HCT116 (cell line): ENCODE measurements at regions not wholly inside any gene's neighbourhood (a gene's known extent, or its start where the extent isn't known, plus 50 kb on each side); places are given as distances from the start of the nearest gene placed in this dataset.

Experiments used
- ATAC-seq: fragments of 200-7000 bp; cut with Tn5 transposase; 2 replicates; pipeline ENCODE4 v1.9.1; 2020; ENCODE audit warnings: mild to moderate bottlenecking, moderate library complexity
- BruUV-seq: library from RNA; stranded (reverse); fragments of 400-500 nt; replicated peaks from 2 replicates; lab custom pipeline; 2021; lab: Mats Ljungman, UMichigan
- CTCF ChIA-PET: fragments of 300-600 bp; sonication (Branson Sonifier 250); formaldehyde crosslinking; loops from one replicate; lab custom pipeline; 2021; ENCODE audit warnings: antibody characterized with exemption; lab: Charles Lee
- POLR2A ChIA-PET: fragments of 300-600, 350-600 bp; sonication (Branson Sonifier 250); formaldehyde crosslinking; loops from one replicate; lab custom pipeline; 2021; ENCODE audit warnings: antibody characterized with exemption; lab: Charles Lee
- RAD21 ChIA-PET, 2 experiments: fragments of 300-600 bp; sonication (Branson Sonifier 250); formaldehyde crosslinking; loops; one replicate each; lab custom pipeline; 2023; ENCODE audit warnings: low total read pairs in 2 of 2; ENCODE audit not compliant: uncharacterized antibody in 2 of 2, unreplicated experiment in 2 of 2, low non-redundant PET in 1 of 2; lab: Charles Lee
- DNase-seq: peaks from one replicate; pipeline ENCODE4 v3.0.0-alpha.2; 2010; ENCODE audit warnings: low read depth, low spot score
- H2AFZ ChIP-seq: fragments of 200-600 bp; shearing (Covaris generic), sonication (generic); 2 replicates; pipeline ENCODE4 v1.6.1; 2017; ENCODE audit warnings: low read depth, mixed run types, mixed read lengths, antibody characterized with exemption, low read length; ENCODE audit not compliant: poor library complexity, severe bottlenecking
- H3K27ac ChIP-seq: 2 replicates; pipeline ENCODE4 v1.5.1; 2012; ENCODE audit warnings: low read depth, low read length
- H3K27me3 ChIP-seq: fragments of 200-600 bp; sonication (generic); 2 replicates; pipeline ENCODE4 v1.6.1; 2016; ENCODE audit warnings: mixed run types, low read length, mixed read lengths; ENCODE audit not compliant: insufficient read depth
- H3K36me3 ChIP-seq, 2 experiments: fragments of 200-500 bp in 1 of 2; fragments of 200-600 bp in 1 of 2; sonication (Bioruptor generic) in 1 of 2; sonication (generic) in 1 of 2; 2 replicates each; pipeline versions ENCODE4 v1.5.1 to v1.6.1; 2014 to 2016; ENCODE audit warnings: low read length in 2 of 2, inconsistent platforms in 1 of 2, mixed read lengths in 1 of 2, mixed run types in 1 of 2; ENCODE audit not compliant: insufficient read depth in 2 of 2, control insufficient read depth in 1 of 2
- H3K4me1 ChIP-seq, 2 experiments: fragments of 200-600 bp in 1 of 2; sonication (generic) in 1 of 2; 2 replicates each; pipeline versions ENCODE4 v1.5.1 to v1.6.1; 2012 to 2017; ENCODE audit warnings: low read length in 2 of 2, inconsistent platforms in 1 of 2, mild to moderate bottlenecking in 1 of 2, mixed read lengths in 1 of 2, mixed run types in 1 of 2, moderate library complexity in 1 of 2; ENCODE audit not compliant: insufficient read depth in 2 of 2, control insufficient read depth in 1 of 2
- H3K4me2 ChIP-seq: fragments of 200-600 bp; sonication (generic); 2 replicates; pipeline ENCODE4 v1.6.1; 2017; ENCODE audit warnings: mixed run types, low read length, mixed read lengths
- H3K4me3 ChIP-seq, 2 experiments: fragments of 200-600 bp in 1 of 2; sonication (generic) in 1 of 2; replicated peaks in 1 of 2; 2 replicates each; pipeline ENCODE4 v1.5.1; 2011 to 2016; ENCODE audit warnings: low read length in 2 of 2, control low read depth in 1 of 2, low read depth in 1 of 2, mild to moderate bottlenecking in 1 of 2, mixed read lengths in 1 of 2, mixed run types in 1 of 2
- H3K79me2 ChIP-seq: fragments of 200-600 bp; sonication (generic); 2 replicates; pipeline ENCODE4 v1.6.1; 2017; ENCODE audit warnings: mild to moderate bottlenecking, mixed run types, low read length, moderate library complexity, mixed read lengths; ENCODE audit not compliant: insufficient read depth
- H3K9ac ChIP-seq: fragments of 200-600 bp; sonication (generic); 2 replicates; pipeline ENCODE4 v1.6.1; 2016; ENCODE audit warnings: low read length, mixed read lengths
- H3K9me2 ChIP-seq: fragments of 200-600 bp; sonication (generic), shearing (Covaris generic); 2 replicates; pipeline ENCODE4 v1.6.1; 2017; ENCODE audit warnings: mixed run types, mild to moderate bottlenecking, moderate library complexity; ENCODE audit not compliant: insufficient read depth
- H3K9me3 ChIP-seq, 2 experiments: fragments of 200-500 bp in 1 of 2; fragments of 200-600 bp in 1 of 2; sonication (Bioruptor generic) in 1 of 2; sonication (generic) in 1 of 2; 2 replicates each; pipeline ENCODE4 v1.6.1; 2014 to 2017; ENCODE audit warnings: low read length in 2 of 2, mixed read lengths in 2 of 2, inconsistent platforms in 1 of 2, low read depth in 1 of 2, mild to moderate bottlenecking in 1 of 2, mixed run types in 1 of 2, moderate library complexity in 1 of 2; ENCODE audit not compliant: control insufficient read depth in 1 of 2, insufficient read depth in 1 of 2
- H4K20me1 ChIP-seq: fragments of 200-600 bp; sonication (generic), shearing (Covaris generic); 2 replicates; pipeline ENCODE4 v1.6.1; 2017; ENCODE audit warnings: mixed run types, mild to moderate bottlenecking, moderate library complexity; ENCODE audit not compliant: insufficient read depth
- ATF3 ChIP-seq: IDR thresholded peaks from 2 replicates; pipeline ENCODE4 v1.6.1; 2012
- CTCF ChIP-seq, 3 experiments: fragments of 200-600 bp in 1 of 3; sonication (generic) in 1 of 3; IDR thresholded peaks in 2 of 3; conservative IDR thresholded peaks in 1 of 3; 2 replicates each; pipeline ENCODE4 v1.5.1; 2012 to 2017; ENCODE audit warnings: low read depth in 2 of 3, low read length in 2 of 3, antibody characterized with exemption in 1 of 3, borderline replicate concordance in 1 of 3, control low read depth in 1 of 3, mild to moderate bottlenecking in 1 of 3, mixed read lengths in 1 of 3, mixed run types in 1 of 3, moderate library complexity in 1 of 3; ENCODE audit not compliant: insufficient read depth in 1 of 3
- EZH2phosphoT487 ChIP-seq: fragments of 200-600 bp; IDR thresholded peaks from 2 replicates; pipeline ENCODE4 v1.6.1; 2018; ENCODE audit warnings: antibody characterized with exemption, borderline replicate concordance
- FOSL1 ChIP-seq: IDR thresholded peaks from 2 replicates; pipeline ENCODE4 v1.6.1; 2012; ENCODE audit warnings: low read depth
- MAX ChIP-seq: IDR thresholded peaks from 2 replicates; pipeline ENCODE4 v1.6.1; 2012
- POLR2A ChIP-seq: IDR thresholded peaks from 2 replicates; pipeline ENCODE4 v1.7.0; 2011; ENCODE audit warnings: borderline replicate concordance; ENCODE audit not compliant: insufficient read depth, insufficient read length; ENCODE audit errors: extremely low read depth
- SRF ChIP-seq: IDR thresholded peaks from 2 replicates; pipeline ENCODE4 v1.6.1; 2012; ENCODE audit warnings: low read depth
- TCF7L2 ChIP-seq: IDR thresholded peaks from 2 replicates; pipeline ENCODE4 v1.7.0; 2011; ENCODE audit warnings: borderline replicate concordance, inconsistent platforms; ENCODE audit not compliant: insufficient read depth, insufficient read length; ENCODE audit errors: extremely low read depth
- intact Hi-C: fragments of 100-400 bp; cut with micrococcal nuclease; formaldehyde crosslinking; loops from 2 replicates; pipeline ENCODE4 v1.10.0; 2022

- TF ChIP-seq MAX (peak; percentile 28; the same call in 1 of the 2 replicates), POLR2A (no peak)
Measured at GRCh38 chr9:91138760-91139159, 223.0 kb downstream of the AUH start (continued).

- H3K36me3 ChIP-seq = no peaks in the 10 kb centered on the region
- H3K4me2 ChIP-seq = no peak overlapping the region
- RAD21 ChIA-PET = no interaction called here
- DNase-seq = no peak
- ATAC-seq = no peak
- intact Hi-C loops = no loop called here
- CTCF ChIA-PET = no interaction called here
- no peaks in the 10 kb centered on the region for H4K20me1 ChIP-seq
- no peak overlapping the region for H3K27ac ChIP-seq
- POLR2A ChIA-PET = no interaction called here
- H3K9ac ChIP-seq = no peak overlapping the region
- BruUV-seq = no TSS peak
- no peak overlapping the region for H2AFZ ChIP-seq
- H3K27me3 ChIP-seq = no peaks in the 10 kb centered on the region
- H3K4me1 ChIP-seq = peaks cover 7 to 27% of the 10 kb centered on the region in 2 experiments
- no peak overlapping the region for H3K4me3 ChIP-seq
- no peaks in the 10 kb centered on the region for H3K9me3 ChIP-seq
- TF ChIP-seq EZH2phosphoT487 = no peak
- no peak for TF ChIP-seq SRF
- TF ChIP-seq ATF3 = no peak
- no peak for TF ChIP-seq FOSL1
- TF ChIP-seq TCF7L2 = no peak
- TF ChIP-seq CTCF (IDR thresholded peaks at IDR 0.05 in 2 of 3, conservative IDR thresholded peaks at IDR 0.05 in 1 of 3; ENCODE audit: borderline replicate concordance in 1 of 3, insufficient read depth in 1 of 3, low read depth in 2 of 3, low read length in 2 of 3) = no peak
- no peaks in the 10 kb centered on the region for H3K79me2 ChIP-seq
- H3K9me2 ChIP-seq = no peaks in the 10 kb centered on the region
Measured at GRCh38 chr9:91141407-91141965, 220.2 kb downstream of the AUH start.
